K562 (cell line): ENCODE measurements at regions not wholly inside any gene's neighbourhood (a gene's known extent, or its start where the extent isn't known, plus 50 kb on each side); places are given as distances from the start of the nearest gene placed in this dataset.
A peak's percentile ranks its signal among the peaks of the same experiment; 100 is the strongest.

Experiments
- ARHGAP35 ChIP-seq: fragments of 450-650 bp; IDR thresholded peaks from 2 replicates; pipeline ENCODE4 v1.6.1; 2018; ENCODE audit not compliant: partially characterized antibody
- DDX20 ChIP-seq: fragments of 450-650 bp; IDR thresholded peaks from 2 replicates; pipeline ENCODE4 v1.6.1; 2016; ENCODE audit warnings: missing genetic modification characterization, low read depth, mild to moderate bottlenecking, missing compliant biosample characterization, moderate library complexity
- EGR1 ChIP-seq: fragments of 450-650 bp; conservative IDR thresholded peaks from 2 replicates; pipeline ENCODE4 v1.6.1; 2017; ENCODE audit warnings: mild to moderate bottlenecking
- FOXP4 ChIP-seq: sonication (generic); formaldehyde crosslinking; IDR thresholded peaks from 2 replicates; pipeline ENCODE4 v1.8.0; 2022; ENCODE audit warnings: mild to moderate bottlenecking, missing genetic modification reagents, borderline replicate concordance
- KAT7 ChIP-seq: sonication (generic); formaldehyde crosslinking; IDR thresholded peaks from 2 replicates; pipeline ENCODE4 v1.8.0; 2022; ENCODE audit warnings: missing genetic modification reagents, mild to moderate bottlenecking, borderline replicate concordance
- KLF10 ChIP-seq: fragments of 250-450 bp; sonication (Bioruptor Pico); IDR thresholded peaks from 2 replicates; pipeline ENCODE4 v1.6.1; 2021; ENCODE audit warnings: matching md5 sums
- L3MBTL2 ChIP-seq: fragments of 450-650 bp; IDR thresholded peaks from 2 replicates; pipeline ENCODE4 v1.6.1; 2016; ENCODE audit warnings: mild to moderate bottlenecking, moderate library complexity
- MEIS2 ChIP-seq: fragments of 450-650 bp; IDR thresholded peaks from 2 replicates; pipeline ENCODE4 v1.6.1; 2014; ENCODE audit warnings: mild to moderate bottlenecking; ENCODE audit not compliant: partially characterized antibody
- MNT ChIP-seq, 2 experiments: fragments of 450-650 bp; conservative IDR thresholded peaks; 2 replicates each; pipeline ENCODE4 v1.6.1; 2017; ENCODE audit warnings: mild to moderate bottlenecking in 2 of 2, moderate library complexity in 2 of 2
- NFE2L1 ChIP-seq: fragments of 450-650 bp; IDR thresholded peaks from 2 replicates; pipeline ENCODE4 v1.6.1; 2016; ENCODE audit warnings: missing genetic modification characterization, low read depth, mild to moderate bottlenecking, missing compliant biosample characterization, moderate library complexity, borderline replicate concordance
- NR1H2 ChIP-seq: sonication (generic); formaldehyde crosslinking; IDR thresholded peaks from 2 replicates; pipeline ENCODE4 v1.4.0; 2020; ENCODE audit warnings: mild to moderate bottlenecking, missing genetic modification reagents
- ZFP30 ChIP-seq: fragments of 250-450 bp; sonication (Bioruptor Pico); IDR thresholded peaks from 2 replicates; pipeline ENCODE4 v1.8.0; 2022; ENCODE audit warnings: moderate library complexity, mild to moderate bottlenecking, inconsistent platforms, borderline replicate concordance
- ZNF277 ChIP-seq: fragments of 250-450 bp; sonication (Bioruptor Pico); IDR thresholded peaks from 2 replicates; pipeline ENCODE4 v1.8.0; 2022; ENCODE audit warnings: inconsistent platforms, mild to moderate bottlenecking, moderate library complexity, borderline replicate concordance
- ZNF318 ChIP-seq, 2 experiments: fragments of 450-650 bp; IDR thresholded peaks; 2 replicates each; pipeline ENCODE4 v1.6.1; 2016; ENCODE audit warnings: mild to moderate bottlenecking in 2 of 2, borderline replicate concordance in 1 of 2, low read depth in 1 of 2, moderate library complexity in 1 of 2

GRCh38 chr7:130925136-130925794 is 191.3 kb upstream of the KLF14 start (continued):
- TF ChIP-seq ZNF318 (IDR thresholded peaks at IDR 0.05; ENCODE audit: borderline replicate concordance in 1 of 2, low read depth in 1 of 2), result 0 out of 4 replicates have a peak, but pooled peaks of 1 of the 2 experiments have one; percentile 17
- TF ChIP-seq FOXP4 (CRISPR knock-in tag), result no peak
- TF ChIP-seq NFE2L1 (tag), result peak; percentile 54; the same call in 1 of the 2 replicates
- no peak for TF ChIP-seq DDX20
- peak; percentile 59 for TF ChIP-seq MEIS2
- TF ChIP-seq ZFP30 (CRISPR knock-in tag), result no peak
- TF ChIP-seq MNT (conservative IDR thresholded peaks at IDR 0.05), result no peak
- TF ChIP-seq EGR1, result no peak
- TF ChIP-seq NR1H2 (CRISPR knock-in tag), result no peak
- TF ChIP-seq ZNF277 (CRISPR knock-in tag), result no peak
- peak; percentile 20 for TF ChIP-seq ARHGAP35
- TF ChIP-seq KAT7 (CRISPR knock-in tag), result no peak
- no peak for TF ChIP-seq KLF10
- no peak; the same call in 1 of the 2 replicates for TF ChIP-seq L3MBTL2
